Esophagus muscularis mucosa (tissue), 4 donors: ENCODE measurements at regions not wholly inside any gene's neighbourhood (a gene's known extent, or its start where the extent isn't known, plus 50 kb on each side); places are given as distances from the start of the nearest gene placed in this dataset.
"Not testable (repeated sequence)": the region's sequence is repeated elsewhere in the genome, so short reads cannot be mapped to it uniquely, and the experiment has no call there.

Experiments used
- DNase-seq: peaks from one replicate; pipeline ENCODE4 v3.0.0-alpha.2; 2017; ENCODE audit errors: extremely low spot score
- H3K27ac ChIP-seq, 4 donors: fragments of 200-600 bp; sonication (generic); replicated peaks in 1 of 4; 1 replicate in 3 of 4; 2 replicates in 1 of 4; pipeline ENCODE4 v1.5.1; 2016 to 2019; ENCODE audit warnings: mild to moderate bottlenecking in 1 of 4
- H3K27me3 ChIP-seq, 4 donors: fragments of 200-600 bp; sonication (generic); one replicate each; pipeline versions ENCODE4 v1.5.1 to v1.6.0; 2016 to 2019
- H3K36me3 ChIP-seq, 4 donors: fragments of 200-600 bp; sonication (generic); one replicate each; pipeline ENCODE4 v1.5.1; 2016 to 2019
- H3K4me1 ChIP-seq, 4 donors: fragments of 200-600 bp; sonication (generic); one replicate each; pipeline ENCODE4 v1.5.1; 2016 to 2019
- H3K4me3 ChIP-seq, 4 donors: fragments of 200-600 bp; sonication (generic); 1 replicate in 2 of 4; 2 replicates in 2 of 4; pipeline ENCODE4 v1.5.1; 2016 to 2019; ENCODE audit warnings: mild to moderate bottlenecking in 4 of 4, moderate library complexity in 1 of 4
- H3K9me3 ChIP-seq, 4 donors: fragments of 200-600 bp; sonication (generic); 1 replicate in 3 of 4; 2 replicates in 1 of 4; pipeline ENCODE4 v1.5.1; 2016 to 2019
- CTCF ChIP-seq, 3 experiments: fragments of 200-600 bp in 2 of 3; fragments of 450-650 bp in 1 of 3; sonication (generic) in 2 of 3; IDR thresholded peaks; one replicate each; pipeline ENCODE4 v1.5.1; 2017 to 2019; ENCODE audit warnings: antibody characterized with exemption in 3 of 3, mild to moderate bottlenecking in 2 of 3, moderate library complexity in 1 of 3
- EP300 ChIP-seq: sonication (generic); formaldehyde crosslinking; IDR thresholded peaks from one replicate; pipeline ENCODE4 v1.6.1; 2017; ENCODE audit warnings: antibody characterized with exemption
- POLR2A ChIP-seq: fragments of 450-650 bp; IDR thresholded peaks from one replicate; pipeline ENCODE4 v1.6.1; 2017; ENCODE audit warnings: antibody characterized with exemption, moderate library complexity, mild to moderate bottlenecking, low read depth
- POLR2AphosphoS5 ChIP-seq, 2 donors: sonication (generic); formaldehyde crosslinking; IDR thresholded peaks; one replicate each; pipeline ENCODE4 v1.6.1; 2017; ENCODE audit warnings: antibody characterized with exemption in 2 of 2
- WGBS: methylation state at CpG from one replicate; pipeline ENCODE4 v1.1.5; 2018; 5-methylcytosine and 5-hydroxymethylcytosine counted together
- intact Hi-C: fragments of 100-400 bp; cut with DNase I; formaldehyde crosslinking; loops from one replicate; pipeline ENCODE4 v1.15.1; 2023

- TF ChIP-seq POLR2AphosphoS5 (IDR thresholded peaks at IDR 0.05), result no peak
- DNase-seq, result no peak
- no peaks in the 10 kb centered on the region for H3K27me3 ChIP-seq
- peak overlapping the region in 2 of 4 donors; percentile 18 to 22 for H3K27ac ChIP-seq
- no peaks in the 10 kb centered on the region for H3K9me3 ChIP-seq
- 45% methylated on average over 1 of the region's 1 CpG for WGBS
- H3K4me1 ChIP-seq, result peaks cover 6 to 13% (median 10%) of the 10 kb centered on the region in 4 donors
- intact Hi-C loops, result no loop called here
- no peaks in the 10 kb centered on the region for H3K36me3 ChIP-seq
- H3K4me3 ChIP-seq, result no peak overlapping the region
These were observed 206.8 kb upstream of the HAND2 start for GRCh38 chr4:173736840-173737239.

GRCh38 chr4:173735585-173735984, 205.6 kb upstream of the HAND2 start:
- H3K4me1 ChIP-seq, result peaks cover 6 to 13% (median 10%) of the 10 kb centered on the region in 4 donors
- no peaks in the 10 kb centered on the region for H3K27me3 ChIP-seq
- WGBS, result 91% methylated on average over 4 of the region's 4 CpGs
- no peak for DNase-seq
- no peak for TF ChIP-seq POLR2AphosphoS5 (IDR thresholded peaks at IDR 0.05)
- no peak for TF ChIP-seq POLR2A
- TF ChIP-seq CTCF (IDR thresholded peaks at IDR 0.05), result no peak
- TF ChIP-seq EP300, result no peak
- no peaks in the 10 kb centered on the region for H3K9me3 ChIP-seq
- intact Hi-C loops, result no loop called here
- H3K36me3 ChIP-seq, result no peaks in the 10 kb centered on the region
- H3K4me3 ChIP-seq, result no peak overlapping the region
- no peak overlapping the region for H3K27ac ChIP-seq

GRCh38 chr4:173735049-173735448, 205.0 kb upstream of the HAND2 start:
- TF ChIP-seq POLR2AphosphoS5 (IDR thresholded peaks at IDR 0.05) (no peak), POLR2A (no peak), EP300 (no peak), CTCF (IDR thresholded peaks at IDR 0.05) (no peak)
- no peaks in the 10 kb centered on the region for H3K36me3 ChIP-seq
- no peak overlapping the region for H3K4me3 ChIP-seq
- 65% methylated on average over 3 of the region's 3 CpGs for WGBS
- H3K9me3 ChIP-seq, result no peaks in the 10 kb centered on the region
- H3K27ac ChIP-seq, result no peak overlapping the region
- H3K4me1 ChIP-seq, result peaks cover 6 to 13% (median 10%) of the 10 kb centered on the region in 4 donors
- intact Hi-C loops, result no loop called here
- no peak for DNase-seq
- H3K27me3 ChIP-seq, result no peaks in the 10 kb centered on the region

GRCh38 chr4:173731257-173731656, 201.2 kb upstream of the HAND2 start:
- 82% methylated on average over 1 of the region's 1 CpG for WGBS

GRCh38 chr4:173722075-173722474, 192.0 kb upstream of the HAND2 start:
- WGBS, result 100% methylated on average over 1 of the region's 1 CpG
- H3K4me3 ChIP-seq, result no peak overlapping the region
- no peaks in the 10 kb centered on the region for H3K36me3 ChIP-seq
- intact Hi-C loops, result no loop called here
- H3K27me3 ChIP-seq, result no peaks in the 10 kb centered on the region
- peaks cover 6 to 14% (median 12%) of the 10 kb centered on the region in 4 donors for H3K9me3 ChIP-seq
- DNase-seq, result no peak
- H3K4me1 ChIP-seq, result no peaks in the 10 kb centered on the region
- H3K27ac ChIP-seq, result no peak overlapping the region
- TF ChIP-seq EP300 (no peak), POLR2A (no peak), POLR2AphosphoS5 (IDR thresholded peaks at IDR 0.05) (no peak), CTCF (IDR thresholded peaks at IDR 0.05) (no peak)

More at GRCh38 chr4:173731257-173731656, 201.2 kb upstream of the HAND2 start:
- H3K27ac ChIP-seq, result no peak overlapping the region
- H3K27me3 ChIP-seq, result no peaks in the 10 kb centered on the region
- H3K4me1 ChIP-seq, result no peaks in the 10 kb centered on the region
- TF ChIP-seq CTCF (IDR thresholded peaks at IDR 0.05), result no peak
- no peak overlapping the region for H3K4me3 ChIP-seq
- DNase-seq, result no peak
- no peaks in the 10 kb centered on the region for H3K36me3 ChIP-seq
- no peaks in the 10 kb centered on the region for H3K9me3 ChIP-seq
- intact Hi-C loops, result no loop called here

- H3K36me3 ChIP-seq, H3K4me1 ChIP-seq, intact Hi-C loops, DNase-seq, H3K4me3 ChIP-seq, H3K27me3 ChIP-seq, H3K27ac ChIP-seq: not testable (repeated sequence)
- 82% methylated on average over 1 of the region's 1 CpG for WGBS
- peaks cover 6 to 14% (median 12%) of the 10 kb centered on the region in 4 donors for H3K9me3 ChIP-seq
These were observed 188.5 kb upstream of the HAND2 start for GRCh38 chr4:173718504-173718903.
